GM19468 (cell line): ENCODE measurements at regions not wholly inside any gene's neighbourhood (a gene's known extent, or its start where the extent isn't known, plus 50 kb on each side); places are given as distances from the start of the nearest gene placed in this dataset.
"Not testable (repeated sequence)": the region's sequence is repeated elsewhere in the genome, so short reads cannot be mapped to it uniquely, and the experiment has no call there.

Experiments
- ATAC-seq: cut with Tn5 transposase; IDR thresholded peaks from one replicate; pipeline ENCODE4 v1.9.1; 2021; ENCODE audit warnings: mild to moderate bottlenecking, moderate library complexity, moderate number of reproducible peaks; ENCODE audit not compliant: unreplicated experiment; ENCODE audit errors: extremely low read depth

DNA sequence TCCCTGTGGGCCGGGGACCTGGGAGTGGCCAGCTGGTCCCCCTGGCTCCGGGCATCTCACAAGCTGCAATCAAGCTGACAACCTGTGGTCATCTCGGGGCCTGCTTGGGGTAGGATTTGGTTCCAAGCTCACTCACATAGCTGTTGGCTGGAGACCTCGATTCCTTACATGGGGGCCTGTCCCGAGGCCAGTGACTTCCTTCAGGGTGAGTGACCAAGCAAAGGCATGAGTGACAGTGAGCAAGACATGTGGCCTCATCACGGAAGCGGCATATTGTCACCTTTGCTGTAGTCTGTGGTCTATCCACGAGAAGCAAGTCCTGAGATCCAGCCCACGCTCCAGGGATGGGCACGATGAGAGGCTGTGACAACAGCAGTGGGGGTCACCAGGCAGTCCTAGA lies 131.4 kb upstream of the ID2 start:
- no peak for ATAC-seq

DNA sequence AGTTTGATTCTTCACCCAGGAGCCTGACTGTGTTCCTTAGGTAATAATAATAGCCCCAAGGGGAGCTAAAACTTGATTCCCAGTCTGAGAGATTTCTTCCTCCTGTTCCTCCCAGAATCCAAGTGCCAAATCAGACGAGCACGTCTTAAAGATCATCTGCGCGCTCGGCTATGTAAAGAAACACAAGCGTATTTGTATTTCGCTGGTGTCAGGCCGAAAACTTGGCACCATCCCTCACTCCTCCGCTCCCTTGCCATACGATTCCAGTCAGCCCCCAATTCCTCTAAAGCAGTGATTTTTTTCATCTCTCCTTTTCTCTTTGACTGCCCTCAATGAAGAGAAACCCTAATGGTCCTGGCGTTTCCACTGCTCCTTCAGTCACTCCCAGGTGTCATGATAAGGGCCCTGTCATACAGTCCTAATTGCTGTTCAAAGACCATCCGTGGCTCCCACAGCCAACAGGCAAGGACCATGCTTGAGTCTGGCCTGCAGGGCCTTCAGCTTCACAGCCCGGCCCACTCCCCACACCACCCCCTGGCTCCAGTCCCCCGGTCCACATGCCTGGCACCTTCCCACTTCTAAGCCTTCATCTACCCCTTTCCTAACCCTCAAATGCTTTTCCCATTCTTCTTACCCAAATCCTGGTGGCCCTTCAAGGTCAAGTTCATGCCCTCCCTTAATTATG lies 130.8 kb upstream of the ID2 start:
- ATAC-seq, result no peak

DNA sequence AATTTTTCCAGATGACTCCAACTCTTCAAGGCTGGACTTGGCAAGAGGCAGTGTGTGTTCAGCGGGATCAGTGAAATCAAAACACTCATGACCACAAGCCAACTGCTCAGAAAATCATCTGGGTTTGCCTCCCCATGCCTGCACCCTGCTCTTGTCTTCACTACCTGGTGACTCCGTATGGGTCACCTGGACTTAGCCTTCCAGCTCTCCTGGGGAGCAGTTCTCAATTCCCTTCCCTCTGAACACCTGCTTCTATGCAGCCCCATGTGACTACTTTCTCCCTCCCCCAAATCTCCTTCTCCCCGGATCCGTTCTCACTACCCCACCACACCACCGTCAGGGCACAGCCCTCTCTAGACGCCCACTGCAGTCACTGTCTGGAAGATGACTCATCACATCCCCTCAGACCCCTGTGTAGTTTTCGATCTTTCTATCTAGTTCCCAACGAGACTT lies 130.2 kb upstream of the ID2 start:
- no peak for ATAC-seq

DNA sequence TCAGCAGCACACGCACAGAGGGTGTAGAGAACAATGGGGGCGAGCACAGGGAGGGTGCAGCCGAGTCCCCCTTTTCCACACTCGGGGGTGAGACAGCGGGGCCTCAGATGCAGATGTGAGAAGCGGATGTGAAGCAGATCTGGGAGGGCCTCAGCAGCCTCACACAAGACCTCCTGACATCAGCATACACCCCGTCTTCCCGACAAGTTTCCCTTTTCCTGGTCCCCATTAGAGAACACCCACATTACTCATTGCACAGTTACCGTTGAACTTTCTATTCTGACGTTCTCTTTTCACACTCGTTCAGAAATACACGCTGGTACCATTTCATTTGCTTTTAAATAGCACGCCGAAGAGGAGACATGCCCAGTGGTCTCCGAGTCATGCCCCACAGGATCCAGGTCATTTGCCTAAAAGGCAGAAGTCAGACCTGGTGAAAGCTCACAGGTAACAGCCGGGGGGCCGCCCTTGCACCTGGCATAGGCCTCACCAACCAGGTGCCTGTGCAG lies 129.5 kb upstream of the ID2 start:
- ATAC-seq, result no peak

DNA sequence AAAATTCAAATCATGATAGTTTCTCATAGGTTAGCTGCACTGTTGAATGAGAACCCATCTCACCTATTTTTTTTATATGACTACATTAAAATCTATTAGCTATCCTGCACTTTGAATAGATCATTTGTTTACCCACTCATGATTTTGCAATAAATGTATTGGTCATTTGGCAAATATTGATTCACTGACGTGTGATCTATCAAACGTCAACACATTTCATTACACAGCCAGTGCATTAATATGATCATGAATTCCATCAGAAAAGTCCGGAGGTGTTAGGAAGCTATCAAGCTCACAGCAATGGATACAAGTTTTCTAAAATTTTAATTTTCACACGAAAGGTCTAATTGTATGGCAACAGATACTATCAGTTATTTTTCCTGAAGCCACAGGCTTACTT lies 128.2 kb upstream of the ID2 start:
- ATAC-seq, result no peak

DNA sequence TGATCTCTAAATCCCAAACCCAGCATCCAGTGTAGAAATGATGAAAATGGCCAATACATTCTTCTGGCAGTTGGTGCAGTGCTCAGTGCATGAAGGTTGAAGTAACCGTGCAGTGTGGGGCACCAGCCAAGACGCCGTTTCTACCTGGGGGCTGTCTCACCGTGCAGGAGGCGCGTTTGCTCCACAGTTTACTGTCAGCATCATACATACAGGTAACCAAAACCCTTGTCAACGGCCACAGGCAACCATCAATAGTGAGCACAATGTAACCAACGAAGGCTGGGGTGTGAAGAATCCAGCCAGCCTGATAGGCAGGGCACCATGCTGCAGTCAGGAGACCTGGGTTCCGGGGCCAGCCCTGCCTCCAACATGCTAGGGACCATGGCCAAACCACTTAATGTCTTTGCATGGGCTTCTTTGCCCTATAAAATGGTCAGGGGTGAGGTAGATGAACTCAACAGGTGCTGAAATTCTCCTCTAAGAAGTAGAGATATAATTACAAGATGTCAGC lies 127.5 kb upstream of the ID2 start:
- no peak for ATAC-seq

DNA sequence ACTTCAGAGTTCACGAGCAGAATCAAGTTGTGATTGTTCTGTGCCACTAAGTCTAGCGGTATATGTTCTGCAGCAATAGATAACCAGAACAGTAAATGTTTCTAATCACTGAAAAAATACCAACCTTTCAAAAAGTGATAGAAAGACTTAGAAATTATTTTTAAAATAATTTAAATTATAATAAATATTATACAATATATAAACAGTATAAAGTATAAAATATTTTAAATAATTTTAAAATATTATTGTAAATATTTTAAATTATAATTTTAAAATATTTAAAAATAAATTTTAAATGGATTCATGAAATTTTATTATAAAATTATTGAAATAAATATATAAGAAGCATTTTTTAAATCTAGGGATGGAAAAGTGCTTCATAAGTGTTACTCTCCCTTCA lies 126.3 kb upstream of the ID2 start:
- no peak for ATAC-seq

DNA sequence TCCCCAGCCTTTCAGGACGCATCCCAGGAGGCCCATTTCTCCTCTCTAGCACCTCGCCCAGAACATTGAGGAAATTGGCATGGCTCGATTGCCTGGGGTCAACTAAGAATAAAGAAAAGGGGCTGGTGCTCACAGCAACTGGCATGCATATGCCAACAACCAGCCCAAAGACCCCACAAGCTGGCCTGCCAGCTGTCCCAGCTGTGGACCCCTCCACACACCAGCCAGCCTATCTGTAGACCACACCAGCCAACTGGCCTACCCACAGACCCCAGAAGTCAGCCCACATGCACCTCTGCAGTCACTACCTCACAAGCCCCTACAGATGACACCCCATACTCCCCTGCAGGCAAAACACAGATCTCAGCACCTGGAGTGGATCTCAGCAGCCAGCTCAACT lies 123.8 kb upstream of the ID2 start:
- ATAC-seq, result no peak

DNA sequence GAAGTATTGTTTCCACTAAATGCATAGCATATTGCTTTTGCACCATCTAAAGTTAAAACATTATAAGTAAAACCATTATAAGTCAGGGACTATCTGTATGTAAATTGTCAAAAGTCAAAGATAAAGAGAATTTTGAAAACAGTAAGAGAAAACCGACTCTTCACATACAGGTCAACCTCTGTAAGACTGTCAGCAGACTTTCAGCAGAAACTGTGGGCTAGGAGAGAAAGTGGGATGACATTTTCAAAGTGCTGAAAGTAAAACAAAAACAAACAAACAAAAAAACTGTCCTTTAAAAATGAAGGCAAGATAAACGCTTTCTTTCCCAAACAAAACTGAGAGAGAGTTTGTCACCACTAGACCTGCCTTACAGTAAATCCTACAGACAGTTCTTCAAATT lies 122.9 kb upstream of the ID2 start:
- ATAC-seq, result no peak

DNA sequence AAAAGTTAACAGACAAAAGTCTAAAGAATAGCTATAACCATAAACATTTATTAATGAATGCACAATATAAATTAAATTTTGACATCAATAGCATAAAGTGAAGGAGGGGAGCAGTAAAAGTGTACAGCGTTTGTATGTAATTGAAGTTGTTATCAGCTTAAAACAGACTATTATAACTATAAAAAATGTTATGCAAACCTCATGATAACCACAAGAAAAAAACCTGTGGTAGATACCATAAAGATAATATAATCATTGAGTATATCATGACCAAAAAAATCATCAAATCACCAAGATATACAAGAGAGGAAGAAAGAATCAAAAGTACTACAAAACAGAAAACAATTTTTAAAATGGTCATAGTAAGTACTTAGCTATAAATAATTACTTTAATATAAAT lies 122.1 kb upstream of the ID2 start:
- ATAC-seq, result no peak

DNA sequence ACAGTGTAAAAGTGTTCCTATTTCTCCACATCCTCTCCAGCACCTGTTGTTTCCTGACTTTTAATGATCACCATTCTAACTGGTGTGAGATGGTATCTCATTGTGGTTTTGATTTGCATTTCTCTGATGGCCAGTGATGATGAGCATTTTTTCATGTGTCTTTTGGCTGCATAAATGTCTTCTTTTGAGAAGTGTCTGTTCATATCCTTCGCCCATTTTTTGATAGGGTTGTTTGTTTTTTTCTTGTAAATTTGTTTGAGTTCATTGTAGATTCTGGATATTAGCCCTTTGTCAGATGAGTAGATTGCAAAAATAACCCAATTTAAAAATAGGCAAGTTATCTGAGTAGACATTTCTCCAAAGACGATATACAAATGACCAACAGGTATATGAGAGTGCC lies 120.2 kb upstream of the ID2 start:
- ATAC-seq, result not testable (repeated sequence)

DNA sequence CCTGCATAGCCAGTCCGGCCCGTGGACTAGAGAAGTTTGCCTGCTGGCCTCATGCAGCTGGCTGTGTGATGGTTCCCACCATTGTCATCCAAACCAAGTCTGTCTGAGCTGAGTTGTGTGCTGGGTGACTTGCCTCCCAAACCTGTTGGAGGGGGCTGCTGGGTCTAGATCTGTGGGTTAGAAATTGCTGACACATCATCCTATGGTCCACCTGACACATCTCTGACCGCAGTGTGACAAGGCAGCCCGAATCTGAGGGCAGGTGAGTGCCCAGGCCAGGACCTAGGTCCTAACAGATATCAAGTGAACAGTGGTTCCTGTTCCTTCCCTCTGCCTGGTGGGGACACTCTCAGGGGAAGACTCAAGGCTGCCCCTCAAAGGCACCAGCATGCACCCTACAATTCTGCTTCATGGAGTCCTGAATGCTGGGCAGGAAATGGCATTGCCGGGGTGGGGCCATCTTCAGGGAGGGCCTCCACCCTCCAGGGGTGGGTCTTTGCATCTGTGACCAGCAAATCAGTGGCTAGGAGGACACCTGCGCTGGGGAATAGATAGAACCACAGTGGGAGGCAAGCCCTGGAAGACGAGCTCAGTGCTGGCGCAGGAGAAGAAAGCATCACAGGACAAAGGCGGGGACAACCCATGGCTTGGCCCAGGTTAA lies 117.9 kb upstream of the ID2 start:
- no peak for ATAC-seq

DNA sequence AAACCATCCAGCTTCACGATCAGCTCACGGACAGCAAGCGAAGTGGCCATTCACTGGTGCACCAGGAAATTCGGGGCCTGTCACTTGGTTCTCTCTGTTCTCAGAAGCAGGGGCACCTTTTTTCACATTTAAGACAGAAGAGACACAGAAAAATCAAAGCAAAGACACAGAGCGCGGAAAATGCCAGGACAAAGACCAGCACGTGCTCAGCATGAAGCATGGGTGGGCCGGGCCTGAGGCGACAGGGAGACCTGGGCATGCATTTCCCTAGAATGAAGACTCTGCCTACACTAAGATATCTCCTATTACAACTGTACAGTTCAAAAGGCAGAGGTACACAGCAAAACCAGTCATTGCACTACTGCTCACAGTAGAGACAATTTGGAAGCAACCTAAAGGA lies 117.4 kb upstream of the ID2 start:
- ATAC-seq, result no peak

DNA sequence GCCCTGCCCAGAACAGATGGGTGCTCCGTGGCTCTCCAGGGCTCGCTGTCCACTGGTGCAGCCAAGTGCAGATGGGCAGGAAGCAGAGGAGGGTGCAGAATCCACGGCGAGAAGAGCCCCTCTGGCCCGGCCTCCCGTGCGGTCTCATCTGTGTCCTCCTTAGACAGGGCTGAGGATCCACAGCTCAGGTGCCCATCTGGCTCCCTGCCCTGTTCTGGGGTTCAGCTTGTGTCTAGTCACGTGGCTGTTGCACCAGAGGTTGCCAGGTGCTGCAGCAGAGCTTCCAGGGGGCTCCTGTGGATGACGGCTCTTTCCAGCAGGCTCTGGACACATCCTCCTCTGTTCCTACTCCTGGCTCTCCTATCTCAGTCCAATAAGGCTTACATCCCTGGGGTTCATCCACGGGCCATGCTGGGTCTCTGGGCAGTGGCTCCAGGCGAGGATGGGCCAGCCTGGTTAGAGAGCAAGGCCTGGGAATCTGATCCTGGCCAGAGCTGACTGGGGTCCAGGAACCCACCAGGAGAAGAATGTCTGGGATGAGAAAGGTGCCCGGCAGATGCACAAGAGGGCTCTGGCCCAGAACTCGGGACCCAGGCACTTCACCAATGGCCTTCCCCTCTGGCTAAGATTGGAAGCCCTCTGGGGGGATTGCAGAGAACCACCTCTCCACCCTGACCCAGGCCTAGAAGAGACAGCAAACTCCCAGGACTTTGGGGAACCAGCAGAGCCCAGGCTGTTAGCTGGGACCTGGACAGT lies 116.3 kb upstream of the ID2 start:
- no peak for ATAC-seq

DNA sequence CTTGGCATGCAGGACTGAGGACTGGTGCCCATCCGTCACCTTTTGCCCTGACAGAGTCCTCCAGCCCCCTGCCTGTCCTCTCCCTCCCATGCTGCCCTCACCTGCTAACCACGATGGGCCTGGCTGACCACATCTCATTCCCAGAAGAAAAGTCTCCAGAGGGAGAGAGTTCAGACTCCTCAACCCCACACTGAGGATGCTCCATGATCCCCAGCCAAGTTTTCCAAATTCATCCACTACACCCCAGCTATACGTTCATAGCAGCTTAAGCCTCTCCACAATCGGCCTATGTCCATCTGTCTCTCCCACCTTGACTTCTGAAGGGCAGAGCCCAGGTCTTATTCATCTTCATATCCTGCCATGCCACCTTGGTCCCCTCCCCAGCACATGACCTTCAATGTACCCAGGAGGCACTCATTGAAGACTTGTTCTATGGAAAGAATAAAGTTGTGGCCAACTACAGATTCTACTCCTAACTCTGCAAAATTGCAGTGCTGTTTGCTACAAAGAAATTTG lies 115.6 kb upstream of the ID2 start:
- ATAC-seq, result no peak

DNA sequence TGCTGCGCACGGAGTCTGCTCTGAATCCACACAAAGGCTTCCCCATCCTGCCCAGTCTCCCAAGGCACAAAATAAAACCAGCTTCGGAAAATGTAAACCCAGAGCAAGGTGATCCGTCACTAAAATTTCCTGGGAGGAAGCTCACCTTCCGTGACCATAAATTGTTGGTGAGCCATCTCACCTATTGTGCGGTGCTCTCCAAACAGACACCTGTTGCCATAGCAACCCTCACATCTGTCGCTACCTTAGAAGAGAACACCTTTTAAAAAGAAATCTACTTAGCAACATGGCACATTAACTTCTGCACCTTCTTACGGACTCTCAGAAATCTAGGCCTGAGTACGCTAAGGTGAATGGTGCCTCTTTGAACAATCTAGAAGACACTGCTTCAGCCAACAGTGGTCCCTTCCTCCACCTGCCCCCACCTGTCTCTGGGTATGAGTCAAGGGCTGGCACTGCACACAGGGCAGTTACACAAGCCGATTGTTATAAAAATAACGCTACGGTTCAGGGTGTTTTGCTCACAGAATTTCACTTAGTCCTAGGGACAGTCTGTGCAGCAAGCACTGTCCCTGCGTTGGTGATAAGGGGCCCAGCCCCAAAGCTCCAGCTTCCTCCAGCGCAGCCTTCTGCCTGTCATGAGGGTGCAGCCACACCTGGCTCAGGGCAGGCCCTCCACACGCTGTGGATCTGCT lies 114.9 kb upstream of the ID2 start:
- no peak for ATAC-seq

DNA sequence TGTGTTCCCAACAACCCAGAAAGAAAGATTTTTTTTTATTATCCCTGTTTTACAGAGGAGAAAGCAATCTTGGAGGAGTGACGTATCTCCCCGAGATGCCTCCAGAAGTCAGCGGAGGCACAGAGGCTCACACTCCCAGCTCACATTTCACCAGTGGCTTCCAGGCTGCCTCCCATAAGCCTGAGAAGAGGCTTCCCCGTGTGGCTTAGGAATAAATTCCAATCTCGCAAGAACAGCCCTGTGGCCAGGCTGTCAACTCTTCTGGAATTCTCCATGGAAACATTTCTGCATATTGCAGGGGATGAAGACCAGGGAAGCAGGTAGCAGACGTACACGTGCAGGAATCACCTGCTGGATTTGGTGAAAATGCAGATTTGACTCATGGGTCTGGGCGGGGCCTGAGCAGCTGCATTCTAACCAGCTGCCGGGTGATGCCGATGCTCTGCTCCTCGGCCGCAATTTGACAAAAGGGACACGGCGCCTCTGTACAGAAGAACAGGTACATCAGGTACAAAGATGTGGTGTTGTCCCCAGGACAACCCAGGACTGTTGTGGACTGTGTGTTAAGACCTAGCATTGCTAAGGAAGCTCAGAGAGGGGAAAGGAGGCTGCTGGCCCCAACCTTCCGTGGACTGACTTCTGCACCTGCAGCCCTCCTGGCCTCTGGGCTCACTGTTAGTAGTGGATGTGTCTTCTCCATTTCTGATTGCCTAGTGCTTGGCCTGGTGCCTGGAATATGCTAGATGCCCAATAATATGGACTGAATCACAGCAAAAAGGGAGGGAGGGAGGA lies 114.2 kb upstream of the ID2 start:
- ATAC-seq, result no peak

DNA sequence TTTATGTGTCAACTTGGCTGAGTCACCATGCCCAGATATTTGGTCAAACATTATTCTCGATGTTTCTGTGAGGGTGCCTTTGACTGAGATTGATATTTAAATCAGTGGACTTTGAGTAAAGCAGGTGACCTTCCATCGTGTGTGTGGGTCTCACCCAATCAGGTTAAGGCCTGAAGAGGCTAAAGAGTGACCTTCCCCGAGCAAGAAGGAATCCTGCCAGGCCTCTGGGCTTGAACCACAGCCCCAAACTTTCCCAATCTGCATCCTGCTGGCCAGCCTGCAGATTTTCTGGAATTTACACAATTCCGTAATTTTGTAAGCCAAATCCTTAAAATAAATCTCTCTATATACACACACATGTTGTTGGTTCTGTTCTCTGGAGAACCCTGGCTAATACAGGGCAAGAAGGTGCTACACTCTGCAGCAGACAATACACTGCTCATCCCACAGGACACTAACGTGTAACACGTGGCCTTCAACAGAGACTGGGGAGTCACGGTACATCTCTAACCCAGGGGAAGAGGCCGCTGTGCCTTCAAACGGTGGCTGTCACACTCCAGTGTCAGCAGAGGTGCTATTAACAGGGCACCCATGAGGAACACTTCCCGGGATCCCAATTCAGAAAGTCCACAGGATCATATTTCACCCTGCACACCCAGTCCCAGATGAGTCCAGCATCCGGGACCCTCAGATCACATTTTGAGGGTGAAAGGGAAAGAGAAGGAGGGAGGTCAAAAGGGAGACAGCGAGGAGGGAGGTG lies 113.1 kb upstream of the ID2 start:
- ATAC-seq, result no peak
